ENCODE measurements at regions not wholly inside any gene's neighbourhood (a gene's known extent, or its start where the extent isn't known, plus 50 kb on each side); places are given as distances from the start of the nearest gene placed in this dataset.

DNA sequence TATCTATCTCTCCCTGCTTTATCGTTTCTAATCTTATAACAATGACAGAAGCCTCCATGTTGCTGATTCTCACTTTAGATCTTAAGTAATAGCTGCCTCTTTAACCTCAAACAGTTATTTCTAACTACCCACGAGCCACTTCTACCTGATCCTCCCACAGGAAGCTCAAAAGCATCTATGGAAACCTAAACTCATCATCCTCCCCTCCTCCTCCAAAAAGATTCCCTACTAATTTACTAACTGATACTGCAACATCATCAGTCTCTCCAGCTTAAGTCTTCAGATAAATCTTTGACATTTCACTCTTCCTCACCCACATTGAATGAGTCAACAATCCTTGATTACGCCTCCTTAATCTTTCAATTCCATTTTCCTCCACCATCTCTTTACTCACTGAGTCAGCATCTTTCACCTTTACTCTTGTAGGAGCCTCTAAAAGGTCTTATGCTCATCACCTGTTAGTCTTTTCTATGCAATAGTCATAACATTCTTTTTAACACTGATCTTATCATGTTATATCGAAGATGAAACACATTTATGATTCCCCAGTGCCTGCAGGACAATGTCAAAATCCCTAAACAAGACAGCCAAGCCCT, 526.7 kb upstream of the CDH4 start:
- DNase-seq = no peak

DNA sequence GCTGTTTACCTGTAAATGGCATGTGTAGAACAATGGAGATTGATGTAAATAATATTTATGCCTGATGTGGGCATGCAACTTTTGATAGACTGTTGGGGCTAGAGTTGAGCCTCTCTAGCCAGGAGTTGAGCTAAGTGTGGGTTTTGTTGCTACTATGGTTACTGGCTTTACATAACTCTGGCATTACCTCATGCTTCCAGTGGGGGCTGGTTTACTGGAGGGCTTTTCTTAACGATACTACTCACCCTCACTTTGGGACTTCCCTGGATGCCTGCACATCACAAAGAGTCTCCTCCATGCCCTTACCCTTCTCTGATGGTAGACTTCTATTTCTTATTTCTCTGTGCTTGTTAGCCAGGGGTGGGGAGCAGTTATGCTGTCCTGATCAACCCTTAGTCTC, 524.6 kb upstream of the CDH4 start:
- no peak for DNase-seq

DNA sequence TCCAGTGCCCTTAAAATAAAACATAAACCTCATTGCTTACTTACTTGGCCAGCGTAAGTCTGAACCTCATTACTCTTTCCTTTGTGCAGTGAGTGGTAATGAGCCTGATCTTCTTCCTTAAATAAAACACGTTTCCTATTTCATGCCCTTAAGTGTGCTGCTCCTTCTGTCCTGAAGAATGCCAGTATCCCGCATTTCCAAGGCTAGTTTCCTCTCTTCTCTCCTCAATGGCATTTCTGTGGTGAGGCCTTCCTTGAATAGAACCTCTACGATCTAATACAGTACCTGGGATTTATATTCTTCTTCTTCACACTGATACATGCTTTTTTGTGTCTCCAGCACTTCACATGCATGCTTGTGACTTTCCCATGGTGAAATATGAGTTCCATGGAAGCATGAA, 523.4 kb upstream of the CDH4 start:
- DNase-seq = no peak

DNA sequence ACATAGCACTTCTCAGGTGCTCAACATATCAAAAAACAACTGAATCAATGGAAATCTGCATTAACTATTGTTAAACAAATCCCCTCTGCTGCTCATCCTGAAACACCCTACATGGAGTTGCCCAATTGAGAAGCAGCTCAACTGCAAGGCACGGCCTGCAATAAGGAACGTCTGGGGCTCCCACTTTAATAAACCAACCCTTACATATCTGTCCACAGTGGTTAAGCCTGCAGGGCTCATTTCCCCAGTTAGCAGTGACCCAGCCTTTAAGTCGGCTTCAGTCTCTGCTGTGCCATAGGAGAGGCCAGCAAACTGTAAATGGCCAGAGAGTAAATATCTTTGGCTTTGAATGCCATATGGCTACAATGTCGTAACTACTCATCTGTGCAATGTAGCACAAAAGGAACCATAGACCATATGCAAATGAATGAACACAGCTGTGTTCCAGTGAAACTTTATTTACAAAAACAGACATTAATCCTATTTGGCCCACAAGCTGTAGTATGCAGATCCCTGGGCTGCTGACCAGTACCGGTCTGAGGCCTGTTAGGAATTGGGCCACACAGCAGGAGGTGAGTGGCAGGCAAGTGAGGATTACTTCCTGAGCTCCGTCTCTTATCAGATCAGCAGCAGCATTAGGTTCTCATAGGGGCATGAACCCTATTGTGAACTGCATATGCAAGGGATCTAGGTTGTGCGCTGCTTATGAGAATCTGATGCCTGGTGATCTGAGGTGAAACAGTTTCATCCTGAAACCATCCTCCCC, 522.7 kb upstream of the CDH4 start:
- no peak for DNase-seq

DNA sequence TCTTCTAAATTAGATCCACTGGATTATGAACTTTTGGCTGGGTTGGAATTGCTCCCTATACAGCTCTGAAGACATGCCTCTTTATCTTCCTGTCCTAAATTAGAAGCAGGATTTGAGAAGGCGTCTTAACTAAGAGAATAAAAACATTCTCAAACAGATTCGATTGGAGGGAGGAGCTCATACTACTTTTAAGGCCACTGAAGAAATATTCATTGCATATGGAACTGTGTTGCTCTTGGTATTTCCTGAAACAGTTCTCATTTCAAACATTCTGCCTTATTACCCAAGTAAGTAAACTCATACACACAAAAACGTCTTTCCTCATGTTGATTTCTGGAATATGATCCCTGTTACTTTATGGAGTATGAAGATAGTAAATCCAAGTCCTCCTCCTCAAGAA, 519.7 kb upstream of the CDH4 start:
- DNase-seq = no peak

DNA sequence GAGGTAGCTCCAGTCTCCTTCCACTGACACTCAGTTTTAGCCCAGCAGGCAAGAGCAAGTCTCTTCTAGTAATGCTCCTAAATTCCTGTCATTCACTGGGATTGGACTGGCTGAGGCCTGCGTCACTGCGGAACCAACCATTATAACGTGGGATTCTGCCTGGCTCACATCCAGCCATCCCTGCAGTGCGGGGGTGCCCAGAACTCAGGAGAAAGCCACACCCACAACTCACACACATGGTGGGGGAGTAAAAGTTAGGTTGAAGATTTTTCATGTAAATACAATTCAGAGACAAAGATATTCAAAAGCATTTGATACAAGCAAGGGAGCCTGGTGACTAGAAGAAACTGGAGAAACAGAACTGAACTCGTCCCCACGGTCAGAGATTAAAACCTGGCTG, 504.0 kb upstream of the CDH4 start:
- DNase-seq = no peak

DNA sequence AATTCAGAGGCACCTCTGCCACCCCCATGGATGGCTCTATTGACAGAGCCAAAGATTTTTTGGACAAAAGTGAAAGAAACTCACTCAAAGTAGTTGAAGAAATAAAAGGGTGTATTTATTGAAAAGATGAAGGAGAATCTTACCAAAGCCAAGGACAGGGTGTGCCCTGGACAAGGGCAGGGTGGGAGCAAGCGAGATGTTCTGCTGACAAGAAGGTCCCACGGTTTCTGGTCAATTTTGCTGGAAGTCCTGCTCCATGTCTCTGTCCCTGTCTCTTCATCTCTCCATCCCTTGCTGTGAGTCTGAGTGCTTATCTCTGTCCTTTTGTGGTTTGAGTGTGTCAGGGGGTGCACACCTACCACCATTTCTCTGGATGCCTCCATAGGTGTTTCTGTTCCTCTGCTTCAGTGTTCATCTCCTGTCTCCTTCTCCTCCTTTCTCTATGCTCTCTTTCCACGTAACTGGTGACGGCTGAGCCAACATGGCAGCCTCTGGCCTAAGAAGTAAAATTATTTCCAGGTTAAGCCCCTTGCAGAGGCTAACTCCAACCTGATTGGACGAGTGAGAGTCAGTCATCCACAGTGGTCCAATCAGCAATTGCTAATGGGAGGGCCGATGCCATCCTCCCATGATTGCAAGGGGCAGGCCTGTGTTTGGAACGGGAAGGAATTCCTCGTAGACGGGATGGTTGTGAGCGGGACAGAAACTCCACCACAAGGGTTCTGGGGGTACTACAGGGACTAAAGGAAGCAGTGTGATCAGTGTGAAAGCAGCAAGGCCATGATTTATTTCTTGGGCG, 502.1 kb upstream of the CDH4 start:
- DNase-seq = no peak

DNA sequence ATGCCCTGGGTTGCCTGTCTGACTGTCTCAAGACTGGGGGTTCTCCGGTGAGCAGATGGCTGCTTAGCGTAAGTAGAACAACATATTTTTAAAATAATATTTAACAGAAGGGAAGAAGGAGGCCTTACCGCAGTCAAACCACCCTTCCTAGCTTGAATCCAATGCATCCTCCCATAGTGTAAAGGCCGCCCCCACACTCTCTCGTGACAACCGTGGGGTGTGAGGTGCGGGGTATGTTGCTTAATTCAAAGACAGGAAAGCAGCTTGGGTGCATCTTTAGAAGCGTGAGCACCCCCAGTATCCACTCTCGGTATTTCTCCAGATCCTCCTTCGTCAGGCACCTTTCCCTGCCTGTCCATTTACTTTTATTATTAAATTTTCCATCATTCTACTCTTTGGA, 501.2 kb upstream of the CDH4 start:
- DNase-seq = no peak

DNA sequence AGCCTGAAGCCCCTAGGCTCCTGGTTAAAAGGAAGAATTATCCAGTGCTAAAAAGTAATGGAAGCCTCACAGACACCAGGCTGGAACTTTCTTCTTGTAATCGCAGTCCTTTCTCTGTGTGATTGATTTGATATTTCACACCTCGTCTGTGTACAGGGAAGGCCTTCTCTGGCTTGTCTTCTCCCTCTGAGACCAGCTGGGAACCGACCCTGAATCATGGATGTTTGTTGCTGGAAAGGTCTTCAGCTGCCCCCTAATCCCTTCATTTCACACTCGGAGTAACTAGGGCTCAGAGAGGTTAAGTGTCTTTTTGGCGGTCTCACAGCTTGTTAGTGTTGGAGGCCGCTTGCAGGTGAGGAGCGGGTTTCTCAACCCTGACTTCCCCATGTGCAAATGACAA, 500.2 kb upstream of the CDH4 start:
- DNase-seq = no peak

DNA sequence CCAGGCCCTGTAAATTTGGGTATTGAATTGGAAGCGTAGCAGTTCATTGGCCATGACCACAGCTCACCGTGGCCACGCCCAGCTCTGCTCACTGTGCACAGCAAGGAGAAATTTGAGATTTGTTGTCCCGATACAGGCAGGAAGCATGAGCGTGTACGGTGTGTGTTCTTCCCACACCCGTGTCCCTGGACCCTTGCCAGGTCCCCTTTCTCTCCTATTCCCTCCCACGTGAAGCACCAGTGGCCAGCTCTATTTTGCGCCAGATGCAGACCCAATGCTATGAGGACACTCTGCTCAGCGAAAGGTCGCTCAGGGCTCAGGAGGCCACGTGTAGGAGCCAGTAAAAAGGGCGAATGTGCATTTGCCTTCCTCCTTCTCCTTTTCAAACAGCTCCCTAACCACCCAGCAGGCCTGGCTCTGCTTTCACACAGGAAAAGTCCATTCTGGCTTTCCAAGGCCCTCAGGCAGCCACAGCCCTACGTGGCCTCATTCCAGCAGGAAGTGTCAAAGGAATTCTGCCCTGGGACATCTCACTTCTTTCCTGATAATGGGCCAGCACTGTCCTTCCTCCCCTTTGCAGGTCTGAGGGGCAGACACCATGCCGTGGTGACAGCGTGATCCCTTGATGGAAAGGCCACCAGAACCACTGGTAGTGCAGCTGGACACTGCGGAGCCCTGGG, 499.2 kb upstream of the CDH4 start:
- DNase-seq = no peak

DNA sequence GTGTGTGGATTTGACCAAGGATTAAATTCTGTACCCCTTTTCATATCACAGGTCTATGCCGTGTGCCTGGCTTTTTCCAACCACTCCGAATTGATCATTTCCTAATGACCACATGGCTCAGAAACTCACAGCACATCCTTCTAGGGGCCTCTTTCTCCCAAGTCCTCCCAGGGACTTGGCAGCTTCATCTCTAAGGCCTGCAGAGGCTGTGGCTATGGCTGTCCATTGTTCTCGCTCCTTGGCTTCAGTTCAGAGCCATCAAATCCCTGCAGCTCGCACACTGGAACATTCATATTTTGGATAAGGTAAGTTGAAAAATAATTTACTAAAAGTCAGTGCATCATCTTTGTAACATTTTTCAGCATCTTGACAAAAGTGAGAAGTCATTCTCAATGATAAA, 497.2 kb upstream of the CDH4 start:
- no peak for DNase-seq

DNA sequence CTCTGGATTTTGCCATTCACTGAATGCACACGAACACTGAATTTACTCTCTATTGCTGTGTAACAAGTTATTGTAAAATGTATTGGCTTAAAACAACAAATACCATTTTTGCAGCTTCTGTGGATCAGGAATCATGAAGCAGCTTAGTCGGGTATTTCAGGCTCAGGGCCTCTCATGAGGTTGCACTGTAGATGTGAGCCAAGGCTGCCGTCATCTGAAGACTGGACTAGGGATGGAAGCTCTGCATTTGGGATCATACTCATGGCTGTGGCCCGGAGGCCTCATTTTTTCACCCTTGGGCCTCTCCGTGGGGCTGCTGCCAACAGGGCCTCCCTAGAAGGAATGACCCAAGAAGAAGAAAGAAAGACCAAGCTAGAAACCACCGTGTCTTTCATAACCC, 492.4 kb upstream of the CDH4 start:
- DNase-seq = no peak

DNA sequence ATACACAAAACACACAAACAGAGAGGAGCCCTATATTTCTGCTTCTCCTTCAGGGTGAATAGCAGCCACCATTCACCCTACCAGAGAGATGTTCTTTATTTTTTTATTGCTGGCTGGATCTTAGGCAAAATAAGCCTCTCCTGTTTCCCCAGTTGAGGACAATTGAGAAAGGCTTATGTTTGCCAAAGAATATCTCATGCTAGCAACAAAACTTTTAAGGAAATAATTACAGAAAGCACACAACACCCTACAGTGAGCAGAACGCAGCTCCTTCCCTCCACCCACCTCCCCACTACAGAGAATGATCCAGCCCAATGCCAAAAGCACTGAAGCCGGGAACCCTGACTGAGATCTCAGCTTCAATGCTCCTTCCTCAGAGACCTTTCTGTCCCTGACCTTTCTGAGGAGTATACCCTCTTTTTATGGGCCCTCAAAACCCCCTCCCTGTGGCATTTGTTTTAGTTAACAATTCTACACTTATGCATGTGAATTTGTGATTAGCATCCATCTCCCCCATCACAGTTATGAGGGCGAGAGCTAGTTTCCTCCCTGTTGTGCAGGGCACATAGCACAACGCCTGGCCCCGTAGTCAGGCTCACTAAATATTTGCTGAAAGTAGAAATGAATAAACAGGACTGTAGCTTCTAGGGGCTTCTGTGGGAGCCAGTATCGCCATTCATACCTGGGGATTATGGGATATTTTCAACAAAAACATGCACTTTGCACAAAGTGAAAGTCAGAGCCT, 491.6 kb upstream of the CDH4 start:
- no peak for DNase-seq

DNA sequence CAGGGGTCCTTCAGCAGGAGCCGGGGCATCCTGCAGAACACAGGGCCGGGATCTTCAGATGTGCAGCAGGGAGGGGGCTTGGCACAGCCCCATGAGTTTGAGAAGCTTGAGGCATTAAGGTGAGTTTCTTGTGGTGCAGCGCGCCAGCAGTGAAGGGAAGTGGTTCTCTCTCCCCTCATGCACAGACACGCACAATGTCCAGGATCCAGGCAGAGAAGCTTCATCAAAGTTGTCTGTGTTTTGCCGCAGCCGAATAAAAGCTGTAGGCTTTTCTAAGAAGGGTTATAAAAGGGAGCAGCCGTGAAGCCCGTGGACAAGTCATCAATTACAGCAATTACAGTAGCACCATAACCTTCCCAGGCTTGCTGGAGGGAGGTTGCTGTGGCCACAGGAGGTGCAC, 491.0 kb upstream of the CDH4 start:
- no peak for DNase-seq

DNA sequence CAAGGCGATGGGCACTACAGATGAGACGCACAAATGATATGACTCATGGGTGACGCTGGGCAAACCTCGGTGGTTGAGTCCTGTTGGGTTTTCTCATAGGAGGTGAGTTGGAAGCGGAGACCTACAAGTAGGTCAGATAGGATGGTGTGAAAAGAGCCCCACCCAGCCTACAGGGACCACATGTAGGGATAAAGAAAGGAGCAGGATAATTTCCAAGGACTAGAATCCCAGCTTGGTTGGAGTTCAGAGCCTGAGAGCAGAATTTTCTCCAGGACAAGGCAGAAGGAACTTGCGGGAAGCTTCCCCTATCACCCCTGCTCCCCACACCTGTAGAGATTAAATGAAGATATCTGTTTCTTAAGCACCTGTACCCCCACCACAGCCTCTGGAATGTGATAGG, 489.7 kb upstream of the CDH4 start:
- DNase-seq = no peak

DNA sequence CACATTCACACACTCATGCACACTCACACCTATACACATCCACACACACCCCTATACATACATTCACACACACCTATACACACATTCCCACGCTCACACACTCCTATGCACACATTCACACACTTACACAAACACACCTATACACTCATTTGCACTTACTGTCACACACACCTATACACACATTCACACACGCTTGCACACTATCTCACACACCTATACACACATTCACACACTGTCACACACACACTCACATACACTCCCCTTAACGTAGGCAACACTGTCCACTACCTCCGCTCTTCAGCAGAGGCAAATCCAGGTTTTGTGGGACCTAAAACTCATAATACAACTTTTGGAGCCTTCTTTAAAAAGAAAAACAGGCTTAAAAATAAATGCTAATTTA, 487.7 kb upstream of the CDH4 start:
- DNase-seq = no peak

DNA sequence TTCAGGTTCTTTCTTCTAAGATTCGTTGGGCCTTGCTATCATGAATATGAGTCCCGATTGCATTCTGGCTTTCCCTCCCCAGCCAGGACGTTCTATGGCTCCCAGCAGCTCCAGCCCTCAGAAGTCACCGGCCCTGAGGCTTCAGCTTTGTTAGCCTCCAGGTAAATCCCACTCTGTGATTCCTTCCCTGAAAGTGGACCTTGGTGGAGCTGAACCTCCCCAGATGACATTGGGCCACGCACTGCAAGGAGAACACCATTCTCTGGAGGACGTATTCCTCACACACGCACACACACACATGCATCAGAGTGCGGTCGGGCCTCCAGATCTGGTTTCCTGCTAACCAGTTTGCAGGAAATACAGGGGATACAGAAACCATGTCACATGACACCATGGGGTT, 487.3 kb upstream of the CDH4 start:
- no peak for DNase-seq

DNA sequence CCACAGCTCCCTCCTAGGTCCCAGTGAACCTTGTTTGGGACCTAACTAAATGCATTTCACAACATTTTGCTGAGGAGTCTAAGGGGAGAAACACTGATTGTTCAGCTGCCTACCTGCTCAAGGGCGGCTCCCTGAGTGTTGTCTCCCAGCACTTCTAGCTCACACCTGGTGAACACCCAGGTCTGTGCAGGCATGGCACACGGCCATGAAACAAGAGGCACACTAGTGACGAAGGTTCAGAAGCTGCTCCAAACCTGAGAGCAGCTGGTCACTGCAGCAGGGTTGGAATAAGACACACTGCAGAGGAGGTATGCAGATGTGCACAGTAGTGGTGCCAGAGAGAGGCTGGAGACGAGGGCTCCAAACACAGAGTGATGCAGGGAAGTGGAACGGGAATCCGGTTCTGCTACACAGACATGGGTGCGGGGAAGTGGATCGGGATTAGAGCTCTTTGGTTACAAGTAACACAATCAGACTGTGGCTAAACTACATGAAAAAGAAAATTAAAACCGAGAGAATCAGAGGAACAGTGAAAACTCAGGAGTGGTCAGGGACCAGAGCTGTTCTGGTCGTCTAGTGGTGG, 486.1 kb upstream of the CDH4 start:
- DNase-seq = no peak

DNA sequence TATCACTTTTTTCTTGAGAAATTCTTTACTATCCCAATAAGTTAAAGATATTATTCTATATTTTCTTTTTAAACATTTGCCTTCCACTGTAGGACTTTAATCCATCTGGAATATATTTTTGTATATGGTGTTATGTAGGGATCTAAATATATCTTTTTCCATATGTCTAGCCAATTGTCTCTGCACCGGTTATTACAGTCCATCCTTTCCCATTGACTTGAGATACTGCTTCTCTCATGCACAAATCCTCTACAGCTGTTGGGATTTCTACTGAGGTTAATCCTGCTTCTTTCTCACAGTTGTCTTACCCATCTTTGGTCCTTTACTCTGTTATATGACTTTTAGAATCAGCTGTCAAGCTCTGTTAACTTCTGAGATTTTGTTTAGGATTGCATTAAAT, 483.8 kb upstream of the CDH4 start:
- no peak for DNase-seq

DNA sequence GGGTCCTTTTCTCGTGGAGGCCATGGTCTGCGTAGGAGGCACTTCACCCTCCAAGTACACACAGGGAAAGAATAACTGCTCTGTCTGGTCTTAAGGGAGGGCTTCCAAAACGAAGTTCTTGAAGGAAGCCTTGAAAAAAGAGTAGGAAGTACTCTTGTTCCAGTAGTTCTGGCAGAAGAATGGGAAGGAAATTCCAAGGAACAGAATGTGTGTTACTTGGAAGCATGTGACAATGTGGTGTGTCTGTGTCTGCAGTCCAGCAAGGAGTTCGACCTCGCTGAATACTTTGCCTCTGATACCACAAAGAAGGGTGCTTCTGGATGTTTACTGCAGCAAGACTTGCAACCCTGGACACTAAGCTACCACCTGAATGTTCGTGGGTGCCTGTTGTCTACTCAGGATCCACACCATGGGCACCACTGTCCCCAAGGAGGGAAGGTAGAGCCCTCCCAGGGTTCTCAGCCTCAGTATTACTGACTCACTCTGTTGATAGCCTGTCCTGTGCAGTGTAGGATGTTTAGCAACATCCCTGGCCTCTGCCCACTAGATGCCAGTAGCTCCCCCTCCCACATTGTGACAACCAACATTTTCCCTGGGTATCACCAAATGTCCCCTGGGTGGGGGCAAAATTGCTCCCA, 471.6 kb upstream of the CDH4 start:
- no peak for DNase-seq

DNA sequence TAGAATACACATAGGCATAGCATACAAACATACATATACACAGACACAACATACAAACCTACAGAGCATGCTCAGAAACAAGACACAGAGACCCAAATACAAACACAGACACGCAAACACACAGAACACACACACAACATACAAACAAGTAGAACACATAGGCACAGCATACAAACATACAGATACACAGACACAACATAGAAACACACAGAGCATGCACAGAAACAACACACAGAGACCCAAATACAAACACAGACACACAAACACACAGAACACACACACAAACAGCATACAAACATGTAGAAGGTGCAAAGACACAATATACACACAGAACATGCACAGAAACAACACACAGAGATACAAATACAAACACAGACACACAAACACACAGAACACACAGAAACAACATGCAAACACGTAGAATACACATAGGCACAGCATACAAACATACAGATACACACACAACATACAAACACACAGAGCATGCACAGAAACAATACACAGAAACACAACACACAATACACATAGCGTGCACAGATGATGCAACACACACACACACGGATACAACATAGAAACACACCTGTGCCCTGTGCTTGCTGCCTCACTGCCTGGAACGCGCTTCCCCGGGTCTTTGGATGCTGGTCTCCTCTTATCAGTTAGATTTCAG, 469.0 kb upstream of the CDH4 start:
- DNase-seq = no peak

DNA sequence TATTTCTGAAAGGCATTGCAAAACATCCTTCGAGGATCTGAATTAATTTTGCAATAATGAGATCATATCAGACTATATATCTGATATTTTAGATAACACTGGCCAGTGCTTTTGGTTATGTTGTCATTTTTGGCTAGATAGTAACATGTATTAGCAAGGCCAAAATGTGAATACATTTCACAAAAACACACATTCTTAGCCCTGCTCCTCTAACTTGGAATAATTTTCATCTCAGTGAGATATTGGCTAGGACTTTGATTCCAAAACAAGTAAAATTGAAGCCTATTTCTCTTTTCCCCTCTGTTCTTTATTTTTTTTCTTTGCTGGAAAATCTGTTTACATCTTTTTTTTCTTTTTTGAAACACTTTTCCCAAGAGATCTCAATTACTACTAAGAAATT, 466.8 kb upstream of the CDH4 start:
- DNase-seq = no peak
